ENCODE measurements at regions not wholly inside any gene's neighbourhood (a gene's known extent, or its start where the extent isn't known, plus 50 kb on each side); places are given as distances from the start of the nearest gene placed in this dataset.

DNA sequence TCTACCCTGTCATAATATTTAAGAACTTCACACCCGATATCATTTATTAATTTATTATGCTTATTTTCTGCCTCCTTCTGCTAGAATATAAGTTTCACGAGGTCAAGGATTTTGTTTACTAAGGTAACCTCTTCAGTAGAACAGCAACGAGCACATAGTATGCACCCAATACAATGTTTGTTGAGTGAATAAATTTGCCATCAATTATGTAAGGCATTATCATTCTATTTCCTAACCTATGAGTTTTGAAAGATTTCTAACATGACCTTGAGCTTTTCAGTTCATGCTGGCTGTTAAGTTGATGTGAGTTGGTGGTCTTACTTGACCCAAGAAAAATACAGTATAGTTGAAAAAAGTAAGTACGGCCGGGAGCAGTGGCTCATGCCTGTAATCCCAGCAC is 125.9 kb upstream of the LOC128125822 start:
- TF ChIP-seq, protein P1, sequence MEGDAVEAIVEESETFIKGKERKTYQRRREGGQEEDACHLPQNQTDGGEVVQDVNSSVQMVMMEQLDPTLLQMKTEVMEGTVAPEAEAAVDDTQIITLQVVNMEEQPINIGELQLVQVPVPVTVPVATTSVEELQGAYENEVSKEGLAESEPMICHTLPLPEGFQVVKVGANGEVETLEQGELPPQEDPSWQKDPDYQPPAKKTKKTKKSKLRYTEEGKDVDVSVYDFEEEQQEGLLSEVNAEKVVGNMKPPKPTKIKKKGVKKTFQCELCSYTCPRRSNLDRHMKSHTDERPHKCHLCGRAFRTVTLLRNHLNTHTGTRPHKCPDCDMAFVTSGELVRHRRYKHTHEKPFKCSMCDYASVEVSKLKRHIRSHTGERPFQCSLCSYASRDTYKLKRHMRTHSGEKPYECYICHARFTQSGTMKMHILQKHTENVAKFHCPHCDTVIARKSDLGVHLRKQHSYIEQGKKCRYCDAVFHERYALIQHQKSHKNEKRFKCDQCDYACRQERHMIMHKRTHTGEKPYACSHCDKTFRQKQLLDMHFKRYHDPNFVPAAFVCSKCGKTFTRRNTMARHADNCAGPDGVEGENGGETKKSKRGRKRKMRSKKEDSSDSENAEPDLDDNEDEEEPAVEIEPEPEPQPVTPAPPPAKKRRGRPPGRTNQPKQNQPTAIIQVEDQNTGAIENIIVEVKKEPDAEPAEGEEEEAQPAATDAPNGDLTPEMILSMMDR (conservative IDR thresholded peaks at IDR 0.05): no peak
- no peak for TF ChIP-seq ZFX (IDR thresholded peaks at IDR 0.05)
